ENCODE measurements at regions not wholly inside any gene's neighbourhood (a gene's known extent, or its start where the extent isn't known, plus 50 kb on each side); places are given as distances from the start of the nearest gene placed in this dataset.

DNA sequence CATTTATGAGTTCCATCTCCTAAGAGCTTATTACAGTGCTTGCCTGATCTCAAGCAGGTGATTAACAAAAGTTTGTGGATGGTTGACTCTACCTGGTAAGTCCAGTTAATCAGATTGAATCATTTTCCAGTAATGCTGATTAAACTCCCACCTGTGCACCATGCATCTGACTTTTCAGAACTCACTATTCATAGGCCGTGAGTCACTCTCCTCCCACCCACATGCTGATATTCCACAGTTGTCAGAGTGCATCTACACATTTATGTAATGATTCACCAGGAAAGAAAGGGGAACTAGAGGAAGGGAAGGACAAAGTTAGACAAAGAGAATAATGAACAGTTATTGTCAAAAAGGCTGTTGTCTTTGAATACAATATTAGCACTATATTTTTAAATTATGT lies 106.2 kb upstream of the UBE3A start:
- TF ChIP-seq, protein P1, sequence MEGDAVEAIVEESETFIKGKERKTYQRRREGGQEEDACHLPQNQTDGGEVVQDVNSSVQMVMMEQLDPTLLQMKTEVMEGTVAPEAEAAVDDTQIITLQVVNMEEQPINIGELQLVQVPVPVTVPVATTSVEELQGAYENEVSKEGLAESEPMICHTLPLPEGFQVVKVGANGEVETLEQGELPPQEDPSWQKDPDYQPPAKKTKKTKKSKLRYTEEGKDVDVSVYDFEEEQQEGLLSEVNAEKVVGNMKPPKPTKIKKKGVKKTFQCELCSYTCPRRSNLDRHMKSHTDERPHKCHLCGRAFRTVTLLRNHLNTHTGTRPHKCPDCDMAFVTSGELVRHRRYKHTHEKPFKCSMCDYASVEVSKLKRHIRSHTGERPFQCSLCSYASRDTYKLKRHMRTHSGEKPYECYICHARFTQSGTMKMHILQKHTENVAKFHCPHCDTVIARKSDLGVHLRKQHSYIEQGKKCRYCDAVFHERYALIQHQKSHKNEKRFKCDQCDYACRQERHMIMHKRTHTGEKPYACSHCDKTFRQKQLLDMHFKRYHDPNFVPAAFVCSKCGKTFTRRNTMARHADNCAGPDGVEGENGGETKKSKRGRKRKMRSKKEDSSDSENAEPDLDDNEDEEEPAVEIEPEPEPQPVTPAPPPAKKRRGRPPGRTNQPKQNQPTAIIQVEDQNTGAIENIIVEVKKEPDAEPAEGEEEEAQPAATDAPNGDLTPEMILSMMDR (IDR thresholded peaks at IDR 0.05; ENCODE audit: control extremely low read depth in 1 of 3, insufficient read depth in 1 of 3, low read depth in 1 of 3, low read length in 3 of 3): no peak
- no peak for TF ChIP-seq GABPA (IDR thresholded peaks at IDR 0.05; ENCODE audit: borderline replicate concordance, insufficient read depth, low read length)
- no peak for TF ChIP-seq NRF1 (IDR thresholded peaks at IDR 0.05; ENCODE audit: low read depth, low read length)
